Activated CD4-positive, alpha-beta T cell treated with anti-CD3 and anti-CD28 coated beads, Interleukin-2, amount 50 U/mL, for 48 hours (primary cell): ENCODE measurements at regions not wholly inside any gene's neighbourhood (a gene's known extent, or its start where the extent isn't known, plus 50 kb on each side); places are given as distances from the start of the nearest gene placed in this dataset.
A peak's percentile ranks its signal among the peaks of the same experiment; 100 is the strongest.
"Not testable (repeated sequence)": the region's sequence is repeated elsewhere in the genome, so short reads cannot be mapped to it uniquely, and the experiment has no call there.

ENCODE experiments used
- DNase-seq, 2 experiments: peaks; one replicate each; pipeline ENCODE4 v3.0.0-alpha.2; 2020

- no peak for DNase-seq
These were observed 64.9 kb downstream of the CD2 start for GRCh38 chr1:116819081-116819480.

GRCh38 chr1:116820369-116820768 is 66.1 kb downstream of the CD2 start:
- no peak for DNase-seq

DNA sequence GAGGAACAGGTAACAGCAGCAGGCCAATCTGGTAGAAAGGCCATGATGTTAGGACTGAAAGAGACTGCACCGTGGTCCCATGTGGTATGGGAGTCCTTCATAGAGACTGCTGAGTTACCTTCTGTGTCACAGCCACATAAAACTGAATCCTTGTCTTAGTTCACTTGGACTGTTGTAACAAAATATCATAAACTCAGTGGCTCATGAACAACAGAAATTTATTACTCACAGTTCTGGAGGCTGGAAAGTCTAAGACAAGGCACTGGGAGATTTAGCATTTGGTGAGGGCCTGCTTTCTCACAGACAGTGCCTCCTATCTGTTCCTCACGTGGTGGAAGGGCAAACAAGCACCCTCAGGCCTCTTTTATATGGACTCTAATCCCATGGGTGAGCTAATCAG is 67.5 kb downstream of the CD2 start:
- DNase-seq: no peak

DNA sequence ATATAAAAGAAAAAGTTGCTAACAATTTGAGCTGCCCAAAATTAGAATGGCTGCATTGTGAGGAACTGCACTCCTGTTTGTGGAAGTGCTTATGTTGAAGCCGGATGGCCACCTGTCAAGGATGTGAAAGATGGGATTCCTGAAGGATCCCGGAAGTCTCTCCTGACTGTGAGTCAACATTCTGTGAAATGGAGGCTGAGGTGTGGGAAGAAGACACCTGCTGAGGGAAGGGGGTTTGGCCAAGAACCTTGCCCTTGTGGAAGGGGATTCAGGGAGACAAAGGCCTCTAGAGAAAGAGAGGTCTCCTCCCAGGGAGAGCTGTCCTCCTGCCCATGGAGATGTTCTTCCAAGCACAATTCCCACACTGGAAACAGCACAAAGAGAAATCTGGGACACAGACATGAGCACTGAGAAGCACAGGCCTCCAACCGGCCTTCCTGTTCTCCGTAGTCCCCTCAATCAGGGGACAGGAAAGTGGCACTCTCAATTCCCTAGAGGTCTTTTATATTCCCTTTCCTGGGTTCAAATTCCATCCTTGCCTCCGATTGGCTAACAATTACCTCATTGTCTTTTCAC is 70.5 kb downstream of the CD2 start:
- no peak for DNase-seq

DNA sequence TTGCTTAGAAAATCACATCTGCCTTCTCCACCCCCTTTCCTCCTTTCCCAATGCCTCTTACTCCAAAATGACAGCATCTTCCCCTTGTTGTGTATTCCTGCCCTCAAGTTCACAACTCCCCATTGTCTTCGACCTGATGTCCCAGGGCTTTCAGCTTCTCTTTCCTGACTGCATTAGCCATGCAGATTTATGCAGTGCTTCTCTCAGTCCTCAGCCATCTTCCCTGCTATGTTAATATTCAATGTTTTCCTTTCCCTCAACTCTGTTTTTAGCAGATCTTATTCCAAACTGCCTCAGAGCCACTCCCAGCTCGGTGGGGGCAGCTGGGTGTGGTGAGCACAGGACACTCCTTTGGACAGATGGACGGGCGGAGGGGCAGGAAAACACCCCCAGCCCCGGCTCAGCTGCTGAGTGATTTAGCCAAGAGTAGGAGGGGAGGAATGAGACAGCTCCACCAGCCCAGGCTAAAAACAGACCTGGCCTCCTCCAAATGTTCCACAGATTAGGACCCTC is 71.0 kb downstream of the CD2 start:
- no peak for DNase-seq

DNA sequence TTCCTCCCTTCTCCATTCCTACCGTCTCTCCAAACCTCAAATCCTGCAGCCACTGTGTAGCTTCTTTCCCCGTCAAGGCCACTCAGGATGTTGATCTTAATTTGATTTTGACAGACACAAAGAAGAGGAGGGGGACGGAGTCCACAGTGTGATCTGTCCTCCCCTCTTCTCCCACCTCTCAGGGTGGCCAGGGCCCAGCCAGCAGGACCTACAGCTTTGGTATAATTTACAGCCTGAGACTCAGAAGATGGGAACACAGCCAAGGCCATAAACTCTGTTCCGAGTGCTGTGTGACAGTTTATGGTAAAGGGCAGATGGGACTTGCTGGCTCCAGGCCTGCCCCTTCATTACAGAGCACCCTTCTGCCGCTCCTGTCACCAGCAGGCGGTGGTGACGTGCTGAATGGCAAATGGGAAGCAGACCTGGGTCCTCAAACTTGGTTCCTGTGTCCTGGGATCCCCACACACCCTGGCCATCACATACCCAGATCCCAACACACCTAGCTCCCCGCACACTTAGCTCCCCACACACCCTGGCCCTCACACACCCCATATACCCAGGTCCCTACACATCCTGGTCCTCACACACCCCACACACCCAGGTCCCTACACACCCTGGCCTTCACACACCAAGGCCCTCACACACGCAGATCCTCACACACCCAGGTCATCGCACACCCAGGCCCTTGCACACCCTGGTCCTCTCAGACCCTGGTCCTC is 71.6 kb downstream of the CD2 start:
- no peak for DNase-seq

DNA sequence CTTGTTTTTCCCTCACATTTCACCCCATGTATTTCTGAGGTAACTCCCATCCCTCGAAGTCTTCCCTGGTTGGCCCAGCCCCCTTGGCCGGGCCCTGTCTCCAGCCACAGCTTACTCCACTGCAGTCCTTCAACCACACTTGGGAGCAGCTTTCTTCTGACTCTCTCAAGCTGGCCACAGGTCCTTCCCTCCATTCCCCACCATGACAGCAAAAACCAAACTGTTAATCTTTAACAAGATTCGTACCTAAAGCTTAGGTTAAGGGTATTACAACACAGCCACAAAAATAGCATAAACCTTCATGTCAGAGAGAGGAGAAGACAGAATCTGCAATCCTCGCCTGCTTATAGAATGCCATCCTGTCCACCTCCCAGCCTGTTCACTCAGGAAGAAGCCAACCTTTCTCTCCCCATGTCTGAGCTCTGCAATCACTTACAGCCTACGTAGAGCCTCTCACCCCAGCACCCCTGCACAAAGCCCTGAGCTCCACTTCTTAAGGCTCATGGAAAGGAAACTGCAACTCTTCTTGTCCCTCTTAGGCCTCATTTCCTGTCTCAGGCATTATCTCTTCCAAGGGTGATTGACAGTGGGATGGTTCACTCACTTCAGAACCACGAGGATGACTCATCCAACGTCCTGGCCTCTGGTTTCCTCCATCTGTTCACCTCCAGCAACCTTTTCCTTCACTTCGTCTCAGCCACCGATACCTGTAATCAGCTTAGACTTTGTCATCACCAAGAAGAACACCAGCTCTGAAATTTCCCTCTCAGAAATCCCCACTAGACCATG is 72.8 kb downstream of the CD2 start:
- peak; percentile 65 to 82 for DNase-seq

GRCh38 chr1:116827607-116828105 is 73.4 kb downstream of the CD2 start:
- DNase-seq: no peak

DNA sequence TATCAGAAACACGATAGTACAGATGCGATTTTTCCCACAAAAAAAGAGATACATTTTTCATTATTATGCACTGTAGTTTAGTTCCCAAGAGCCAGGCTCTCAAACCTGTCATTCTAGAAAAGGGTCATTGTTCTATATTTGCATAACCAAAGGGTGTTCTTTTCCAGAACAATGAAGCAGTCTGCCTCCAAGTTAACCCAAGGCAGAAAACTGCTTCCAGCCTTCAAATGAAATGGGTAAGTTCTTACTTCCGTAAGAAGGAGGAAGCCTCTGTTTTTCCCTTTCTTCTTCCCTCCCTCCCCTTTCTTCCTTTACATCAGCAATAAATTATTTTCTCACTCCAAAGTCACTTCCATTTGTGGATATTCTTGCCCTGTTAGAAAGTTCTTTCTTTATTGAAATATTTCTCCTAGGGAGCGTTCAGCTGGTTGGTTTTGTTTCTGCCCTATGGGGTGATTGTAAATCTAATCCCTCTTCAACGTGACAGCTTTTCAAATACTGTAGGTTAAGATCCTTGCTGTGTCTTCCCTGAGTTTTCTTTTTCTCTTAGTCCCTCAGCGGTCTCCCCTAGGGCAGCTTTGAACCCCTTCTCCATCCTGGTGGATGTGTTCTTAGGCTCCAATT is 77.3 kb upstream of the PTGFRN start:
- no peak for DNase-seq

- no peak for DNase-seq
These were observed 76.7 kb upstream of the PTGFRN start for GRCh38 chr1:116832932-116833578.

DNA sequence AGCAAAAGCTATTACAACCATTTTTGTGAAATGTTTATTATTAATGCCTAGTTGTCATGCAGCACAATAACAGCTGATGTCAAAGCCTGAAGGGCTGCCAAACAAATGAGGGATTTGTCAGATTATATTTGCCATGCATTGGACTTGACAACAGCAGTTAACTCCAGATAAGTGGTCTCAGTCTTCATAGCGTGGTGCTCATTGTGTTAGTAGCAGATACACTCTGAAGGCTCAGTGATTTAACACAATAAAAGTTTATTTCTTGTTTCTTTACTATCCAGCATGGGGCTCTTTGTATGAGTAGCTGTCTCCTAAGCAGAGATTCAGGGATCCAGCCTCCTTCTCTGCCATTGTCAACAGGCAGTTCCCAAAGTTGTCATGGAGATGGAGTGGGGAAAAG is 76.0 kb upstream of the PTGFRN start:
- DNase-seq: no peak

- DNase-seq: no peak
These were observed 75.1 kb upstream of the PTGFRN start for GRCh38 chr1:116834595-116834994.

GRCh38 chr1:116835161-116835560 is 74.6 kb upstream of the PTGFRN start:
- no peak for DNase-seq

DNA sequence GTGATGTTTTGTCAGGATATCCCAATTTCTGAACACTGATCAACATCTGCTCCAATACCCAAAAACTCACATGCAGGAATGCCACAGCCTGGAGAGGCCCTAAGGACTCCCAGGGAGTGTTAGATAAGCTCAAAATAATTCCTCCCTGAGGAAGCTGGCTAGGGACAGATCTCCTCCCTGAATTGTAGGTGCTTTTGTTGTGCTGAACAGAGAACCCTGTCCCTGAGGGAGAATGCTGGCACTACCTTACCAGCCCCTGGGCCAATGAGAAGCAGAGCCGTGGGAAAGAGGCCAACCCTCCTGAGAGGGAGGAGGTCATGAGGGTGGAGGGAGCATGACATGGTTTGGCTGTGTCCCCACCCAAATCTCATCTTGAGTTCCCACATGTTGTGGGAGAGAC is 73.6 kb upstream of the PTGFRN start:
- no peak for DNase-seq

DNA sequence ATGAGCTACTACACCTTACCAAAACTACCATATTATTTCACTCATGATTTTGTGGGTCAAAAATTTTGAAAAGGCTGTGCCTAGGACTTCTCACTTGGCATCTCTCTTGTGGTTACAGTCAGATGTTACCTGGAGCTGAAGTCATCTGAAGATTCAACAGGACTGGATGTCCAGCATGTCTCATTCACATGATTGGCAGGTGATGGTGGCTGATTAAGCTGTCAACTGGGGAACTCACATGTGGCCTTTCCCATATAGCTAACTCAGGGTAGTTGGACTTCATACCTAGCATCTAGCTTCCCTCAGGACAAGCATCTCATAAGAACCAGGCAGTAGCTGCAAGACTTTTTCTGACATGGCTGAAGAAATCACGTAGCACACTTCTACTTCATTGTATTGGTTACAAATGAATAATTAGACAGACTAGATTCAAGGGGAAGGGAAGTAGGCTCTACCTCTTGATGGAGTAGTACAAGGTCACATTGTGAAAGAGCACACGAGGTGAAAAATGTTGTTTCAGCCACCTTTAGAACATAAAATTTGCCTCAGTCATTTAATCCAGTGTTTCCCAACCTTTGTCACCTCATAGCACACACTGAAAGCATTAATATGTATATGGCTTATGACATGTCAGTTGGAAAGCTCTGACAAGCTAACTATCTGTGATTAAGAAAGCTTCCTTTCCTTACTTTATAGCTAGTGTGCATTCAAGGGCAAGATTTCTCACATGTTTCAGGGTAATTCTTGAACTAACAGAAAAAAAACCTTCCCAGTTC is 68.0 kb upstream of the PTGFRN start:
- no peak for DNase-seq

DNA sequence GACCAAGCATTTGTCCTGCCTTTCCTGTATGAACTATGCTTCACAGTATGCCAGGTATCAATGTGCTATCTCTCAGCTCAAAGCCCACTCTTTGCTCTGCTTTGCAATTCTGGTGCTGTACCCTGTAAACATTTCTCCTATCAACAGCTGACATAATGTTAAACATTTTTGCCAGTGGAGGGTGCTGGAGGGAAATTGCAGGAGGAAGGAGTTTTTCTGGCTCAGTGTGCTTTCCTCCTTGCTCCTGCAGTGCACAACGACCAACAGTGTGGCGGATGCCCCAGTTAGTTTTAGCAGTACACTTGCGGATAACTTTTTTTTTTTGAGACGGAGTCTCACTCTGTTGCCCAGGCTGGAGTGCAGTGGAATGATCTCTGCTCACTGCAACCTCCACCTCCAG is 67.1 kb upstream of the PTGFRN start:
- no peak for DNase-seq

- no peak for DNase-seq
These were observed 64.9 kb upstream of the PTGFRN start for GRCh38 chr1:116844775-116845174.

- no peak for DNase-seq
These were observed 62.5 kb upstream of the PTGFRN start for GRCh38 chr1:116847190-116847589.

GRCh38 chr1:116847688-116848531 is 61.8 kb upstream of the PTGFRN start:
- DNase-seq: peak in 1 of 2 experiments; percentile 25

DNA sequence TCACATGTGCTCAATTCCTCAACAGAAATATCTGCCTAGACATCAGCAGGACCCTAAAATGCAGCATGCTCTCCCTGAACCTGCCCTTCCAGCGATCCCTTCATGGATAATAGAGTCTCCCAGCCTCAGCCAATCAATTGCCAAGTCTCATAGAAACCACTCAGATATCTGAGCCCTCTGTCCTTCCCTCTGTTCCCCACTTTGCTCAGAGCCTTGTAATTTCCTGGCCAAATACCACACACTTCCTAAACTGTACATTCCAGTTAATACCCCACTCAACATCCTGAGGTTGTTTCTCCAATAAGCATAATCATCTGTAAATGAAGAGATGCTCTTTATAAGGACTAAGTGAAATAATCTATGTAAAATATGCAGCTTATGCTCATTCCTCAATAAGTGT is 59.3 kb upstream of the PTGFRN start:
- no peak for DNase-seq

DNA sequence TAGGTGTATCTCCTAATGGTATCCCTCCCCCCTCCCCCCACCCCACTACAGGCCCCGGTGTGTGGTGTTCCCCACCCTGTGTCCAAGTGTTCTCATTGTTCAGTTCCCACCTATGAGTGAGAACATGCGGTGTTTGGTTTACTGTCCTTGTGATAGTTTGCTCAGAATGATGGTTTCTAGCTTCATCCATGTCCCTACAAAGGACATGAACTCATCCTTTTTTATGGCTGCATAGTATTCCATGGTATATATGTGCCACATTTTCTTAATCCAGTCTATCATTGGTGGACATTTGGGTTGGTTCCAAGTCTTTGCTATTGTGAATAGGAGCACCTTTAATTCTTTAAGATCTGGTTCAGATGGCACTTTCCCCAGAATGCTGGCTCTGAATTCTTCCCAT is 58.5 kb upstream of the PTGFRN start:
- DNase-seq: not testable (repeated sequence)
